ENCODE measurements at regions not wholly inside any gene's neighbourhood (a gene's known extent, or its start where the extent isn't known, plus 50 kb on each side); places are given as distances from the start of the nearest gene placed in this dataset.
"Not testable (repeated sequence)": the region's sequence is repeated elsewhere in the genome, so short reads cannot be mapped to it uniquely, and the experiment has no call there.

- in situ Hi-C loops (cut with MboI; ENCODE audit: low sequenced_read_pairs), result no loop called here
These were observed 97.2 kb upstream of the ELMO1 start for GRCh38 chr7:37545619-37546534.

GRCh38 chr7:37546677-37547076, 98.0 kb upstream of the ELMO1 start:
- in situ Hi-C loops (cut with MboI; ENCODE audit: low sequenced_read_pairs), result no loop called here

DNA sequence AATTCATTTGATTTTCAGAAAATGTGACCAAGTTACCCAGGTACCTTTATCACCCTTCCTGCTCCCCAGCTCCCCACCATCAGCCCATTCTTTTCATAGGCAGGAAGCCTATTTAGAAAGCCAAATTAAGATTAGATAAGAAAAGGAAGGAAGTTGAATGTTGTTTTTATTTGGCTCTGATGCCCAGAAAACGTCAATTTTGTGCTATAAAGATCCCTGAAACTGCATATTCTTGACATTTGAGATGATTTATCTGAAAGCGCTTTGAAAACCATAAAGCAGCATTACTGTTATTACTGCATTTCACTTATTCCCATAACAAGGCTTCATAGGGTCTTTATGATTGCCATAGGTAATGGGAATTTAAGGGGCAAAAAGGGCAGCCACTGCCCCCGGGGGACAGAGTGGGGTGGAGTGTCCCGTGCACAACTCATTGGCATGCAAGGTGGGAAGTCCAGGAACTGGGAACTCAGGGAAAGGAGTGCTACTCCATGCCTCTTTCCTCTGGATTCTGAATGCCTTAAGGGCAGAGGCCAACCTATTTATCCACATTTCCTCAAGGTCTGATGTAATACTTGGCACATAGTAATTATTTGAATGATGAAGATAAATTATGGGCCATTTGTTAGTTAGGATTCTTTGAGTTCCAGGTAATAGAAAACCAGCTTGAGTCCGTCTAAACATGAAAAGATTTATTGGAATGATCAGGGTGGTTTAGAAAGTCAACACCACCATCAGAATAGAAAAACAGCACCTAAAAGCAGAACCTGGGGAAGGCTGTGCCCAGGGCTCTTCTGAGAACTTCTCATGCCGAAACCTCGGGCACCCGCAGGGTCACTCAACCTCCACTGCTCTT, 100.6 kb upstream of the ELMO1 start:
- in situ Hi-C loops (cut with MboI; ENCODE audit: low sequenced_read_pairs), result no loop called here

DNA sequence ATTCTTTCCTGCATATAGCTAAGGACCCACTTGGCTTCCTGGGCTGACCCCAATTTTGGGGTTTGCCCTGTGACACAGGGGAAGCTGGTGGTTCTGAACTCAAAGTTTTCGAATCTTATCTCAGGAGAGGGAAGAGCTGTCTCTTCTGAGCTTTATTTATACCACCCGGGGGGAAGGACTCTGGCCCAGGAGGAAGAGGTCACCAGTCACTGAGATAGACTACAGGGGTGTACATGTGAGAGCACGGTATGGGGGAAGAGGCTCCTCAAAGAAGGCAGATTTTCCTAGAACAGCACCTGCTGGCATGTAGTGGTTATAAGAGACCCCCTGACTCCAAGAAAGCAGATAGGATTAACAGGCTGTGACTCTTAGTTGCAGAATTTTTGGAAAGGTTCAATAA, 101.8 kb upstream of the ELMO1 start:
- in situ Hi-C loops (cut with MboI; ENCODE audit: low sequenced_read_pairs), result no loop called here

- in situ Hi-C loops (cut with MboI; ENCODE audit: low sequenced_read_pairs), result no loop called here
These were observed 102.2 kb upstream of the ELMO1 start for GRCh38 chr7:37550872-37551271.

DNA sequence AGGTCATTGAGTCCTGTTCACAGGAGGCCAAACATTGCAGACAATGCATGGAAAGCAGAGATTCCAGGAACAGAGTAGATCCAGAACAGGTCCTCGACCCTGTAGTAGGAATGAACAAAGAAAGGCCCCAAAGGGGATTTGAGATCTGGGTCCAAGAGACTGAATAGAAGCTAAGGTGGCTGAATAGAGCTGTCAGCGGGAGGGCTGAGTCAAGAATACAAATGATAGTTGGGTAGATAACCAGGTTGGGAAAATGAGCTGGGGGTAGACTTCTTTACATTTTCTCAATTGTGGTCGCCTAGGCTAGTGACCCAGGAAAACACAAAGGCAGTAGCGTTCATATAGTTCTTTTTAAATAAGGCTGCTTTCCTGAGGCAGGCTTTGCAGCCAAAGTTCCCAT, 103.4 kb upstream of the ELMO1 start:
- in situ Hi-C loops (cut with MboI; ENCODE audit: low sequenced_read_pairs), result no loop called here

DNA sequence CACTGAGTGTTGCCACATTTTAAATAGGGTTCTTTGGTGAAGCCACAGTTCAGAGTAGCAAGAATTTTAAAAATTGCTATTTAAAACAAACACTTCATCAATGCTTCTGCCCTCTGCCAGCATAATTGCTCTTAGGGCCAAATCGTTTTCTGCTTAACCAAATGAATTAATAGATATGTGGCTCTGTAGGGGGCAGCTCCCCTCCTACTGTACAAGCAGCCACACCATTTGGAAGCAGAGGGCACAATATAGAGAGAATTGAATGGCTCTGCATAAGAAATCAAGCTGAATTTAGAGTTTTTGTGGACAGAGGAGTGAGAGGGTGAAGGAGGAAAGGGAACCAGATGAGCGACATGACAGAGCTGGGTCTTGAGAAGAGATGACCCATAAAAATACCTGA, 103.8 kb upstream of the ELMO1 start:
- in situ Hi-C loops (cut with MboI; ENCODE audit: low sequenced_read_pairs), result not testable (repeated sequence)

DNA sequence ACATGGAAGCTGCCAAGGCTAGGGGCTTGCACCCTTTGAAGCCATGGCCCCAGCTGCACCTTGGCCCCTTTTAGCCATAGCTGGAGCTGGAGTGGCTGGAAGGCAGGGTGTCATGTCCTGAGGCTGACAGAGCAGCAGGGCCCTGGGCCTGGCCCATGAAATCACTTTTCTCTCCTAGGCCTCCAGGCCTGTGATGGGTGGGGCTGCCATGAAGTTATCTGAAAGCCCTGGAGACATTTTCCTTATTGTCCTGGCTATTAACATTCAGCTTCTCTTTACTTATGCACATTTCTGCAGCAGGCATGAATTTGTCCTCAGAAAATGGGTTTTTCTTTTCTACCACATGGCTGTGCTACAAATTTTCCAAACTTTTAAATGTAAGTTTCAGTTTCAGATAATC, 106.9 kb upstream of the ELMO1 start:
- in situ Hi-C loops (cut with MboI; ENCODE audit: low sequenced_read_pairs), result no loop called here

DNA sequence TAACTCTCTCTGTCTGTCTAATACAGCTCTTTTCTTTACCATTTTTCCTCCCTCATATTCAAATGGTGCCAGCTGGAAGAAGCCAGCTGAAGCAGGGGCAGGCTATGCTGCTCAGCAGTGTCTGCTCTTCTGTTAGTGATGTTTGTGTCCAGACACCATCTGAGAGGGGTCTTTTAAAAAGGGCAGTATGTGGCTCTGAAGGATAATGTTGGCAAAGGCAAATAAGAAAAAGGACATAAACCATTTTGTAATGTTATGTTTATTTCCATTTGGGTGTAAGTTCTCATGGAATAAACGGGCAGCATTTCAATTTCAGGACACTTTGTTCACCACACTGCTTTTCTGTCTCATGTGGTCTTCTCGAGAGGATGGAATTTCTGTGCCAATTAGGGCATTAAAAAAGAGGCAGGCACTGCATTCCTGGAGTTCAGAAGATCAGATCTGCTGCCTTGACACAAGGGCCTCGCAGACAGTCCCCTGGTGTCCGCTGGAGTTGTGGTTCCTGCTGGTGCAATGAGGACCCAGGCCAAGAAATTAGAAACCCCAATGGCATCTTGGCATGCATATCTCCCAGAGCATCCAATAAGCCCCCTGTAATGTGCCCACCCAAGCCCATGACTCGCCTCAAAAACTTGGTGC, 109.0 kb upstream of the ELMO1 start:
- in situ Hi-C loops (cut with MboI; ENCODE audit: low sequenced_read_pairs), result no loop called here

DNA sequence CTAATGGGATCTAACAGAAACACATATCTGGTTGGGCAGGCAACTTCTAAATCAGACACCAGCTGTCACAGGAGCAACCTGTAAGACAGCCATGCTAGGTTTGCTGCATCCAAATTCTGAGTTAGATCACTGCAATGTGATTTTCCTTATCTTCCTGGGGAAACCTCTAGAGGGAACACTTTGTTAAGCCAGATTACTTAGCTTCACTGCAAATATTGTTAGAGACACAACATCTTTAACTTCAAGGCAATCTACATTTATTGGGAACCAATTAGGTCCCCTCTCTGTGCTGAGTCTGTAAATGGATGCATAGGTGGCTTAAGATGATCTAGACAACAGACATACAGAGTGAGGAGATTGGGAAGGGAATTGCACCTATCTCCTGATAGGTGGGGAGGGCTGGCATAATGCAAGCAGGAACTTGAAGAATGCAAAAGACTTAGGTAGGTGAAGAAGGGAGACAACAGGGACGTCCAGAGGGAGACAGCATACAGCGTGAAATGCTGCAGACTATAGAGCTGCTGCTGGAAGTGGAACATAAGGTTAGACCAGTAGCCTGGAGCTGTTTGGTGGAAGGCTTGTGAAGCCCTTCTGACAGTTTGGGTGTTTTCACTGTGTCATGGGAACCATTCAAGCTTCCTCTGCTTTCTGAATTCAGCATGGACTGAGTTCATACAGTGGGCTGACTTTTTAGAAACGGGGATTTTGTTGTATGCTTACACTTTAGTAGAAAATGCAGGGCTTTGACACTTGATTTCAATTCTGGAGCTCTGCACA, 109.8 kb upstream of the ELMO1 start:
- in situ Hi-C loops (cut with MboI; ENCODE audit: low sequenced_read_pairs), result no loop called here

GRCh38 chr7:37570145-37570544, 113.4 kb upstream of the GPR141 start:
- in situ Hi-C loops (cut with MboI; ENCODE audit: low sequenced_read_pairs), result no loop called here

GRCh38 chr7:37571806-37572205, 111.8 kb upstream of the GPR141 start:
- in situ Hi-C loops (cut with MboI; ENCODE audit: low sequenced_read_pairs), result no loop called here

- in situ Hi-C loops (cut with MboI; ENCODE audit: low sequenced_read_pairs), result no loop called here
These were observed 106.2 kb upstream of the GPR141 start for GRCh38 chr7:37577412-37577811.

DNA sequence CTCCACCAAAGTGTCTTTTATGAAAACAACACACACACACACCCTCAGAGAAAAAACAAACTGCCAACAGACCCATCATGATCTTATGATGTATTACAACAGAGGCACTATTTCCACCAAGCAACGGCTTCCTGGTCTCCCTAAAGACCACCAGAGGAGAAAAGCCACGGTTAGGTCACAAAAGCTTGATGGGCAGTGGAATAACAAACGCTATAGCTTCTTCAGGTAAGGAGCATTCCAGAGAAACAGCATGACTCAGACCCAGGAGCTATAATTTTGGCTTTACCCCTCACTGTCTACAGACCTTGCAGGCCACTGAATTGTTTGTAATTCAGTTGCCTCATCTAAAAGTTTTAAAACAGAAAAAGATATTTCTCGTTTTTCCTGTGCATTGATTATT, 105.7 kb upstream of the GPR141 start:
- in situ Hi-C loops (cut with MboI; ENCODE audit: low sequenced_read_pairs), result no loop called here

GRCh38 chr7:37578350-37578749, 105.2 kb upstream of the GPR141 start:
- in situ Hi-C loops (cut with MboI; ENCODE audit: low sequenced_read_pairs), result no loop called here

- in situ Hi-C loops (cut with MboI; ENCODE audit: low sequenced_read_pairs), result no loop called here
These were observed 103.2 kb upstream of the GPR141 start for GRCh38 chr7:37580376-37580775.

DNA sequence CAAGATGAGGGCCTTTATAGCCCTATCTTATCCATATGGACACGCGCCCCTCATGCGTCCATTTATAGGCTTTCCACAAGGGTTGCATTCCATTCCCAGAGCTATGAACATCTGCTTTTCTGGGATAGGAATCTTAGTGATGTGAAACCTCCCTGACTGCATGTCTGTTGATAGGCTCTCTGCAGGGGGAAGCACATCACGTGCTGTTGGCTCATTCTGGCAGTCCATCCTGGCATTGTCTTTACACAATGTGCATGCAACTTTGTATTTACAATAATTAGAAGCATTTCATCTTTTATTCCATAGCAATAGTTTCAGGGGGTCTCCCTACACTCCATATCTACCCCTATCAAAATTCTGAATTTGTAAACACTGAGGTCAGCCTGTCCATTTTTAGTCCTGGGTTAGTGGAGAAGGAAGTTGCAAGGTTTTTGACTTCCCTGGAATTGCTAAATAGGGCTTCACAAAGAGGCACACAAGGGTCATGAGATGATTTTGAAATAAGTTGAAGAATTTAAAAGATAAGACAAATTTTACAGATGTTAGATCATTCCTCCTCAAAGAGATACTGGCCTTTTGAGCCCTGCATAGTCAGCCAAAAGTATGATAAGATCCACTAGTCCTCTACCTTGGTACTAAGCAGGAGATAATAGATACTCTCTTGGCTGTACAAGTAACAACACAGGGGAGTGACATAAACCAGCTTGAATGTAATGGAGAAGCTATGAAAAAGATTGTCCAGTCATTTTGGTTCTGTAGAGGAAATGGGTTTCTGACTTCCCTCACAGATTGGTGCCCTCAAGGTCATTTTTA, 98.7 kb upstream of the GPR141 start:
- in situ Hi-C loops (cut with MboI; ENCODE audit: low sequenced_read_pairs), result not testable (repeated sequence)

DNA sequence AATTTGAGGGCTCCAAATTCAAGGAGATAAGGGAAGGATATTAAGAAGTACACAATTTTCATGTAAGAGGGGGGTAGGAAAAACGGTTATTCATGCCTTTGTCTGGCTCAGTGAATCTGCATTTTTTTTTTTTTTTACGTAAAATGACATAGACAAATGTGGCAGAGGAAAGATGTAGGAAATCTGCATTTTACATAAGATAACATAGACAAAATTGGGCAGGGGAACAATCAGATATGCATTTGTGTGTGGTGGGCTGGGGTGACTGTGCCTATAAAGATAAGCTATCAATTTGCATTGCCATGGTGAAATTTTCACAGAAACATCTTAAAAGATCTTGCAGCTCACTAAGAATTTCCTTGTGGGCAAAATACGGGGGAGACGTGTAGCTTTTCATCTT, 92.7 kb upstream of the GPR141 start:
- in situ Hi-C loops (cut with MboI; ENCODE audit: low sequenced_read_pairs), result no loop called here

GRCh38 chr7:37592366-37592765, 91.2 kb upstream of the GPR141 start:
- in situ Hi-C loops (cut with MboI; ENCODE audit: low sequenced_read_pairs), result no loop called here

GRCh38 chr7:37594602-37595001, 89.0 kb upstream of the GPR141 start:
- in situ Hi-C loops (cut with MboI; ENCODE audit: low sequenced_read_pairs), result no loop called here

All from HL-60/S4 treated with phorbol 12-myristate 13-acetate at 8.2 ng/mL for 4 days and 3 days (cell line).